ENCODE measurements at regions not wholly inside any gene's neighbourhood (a gene's known extent, or its start where the extent isn't known, plus 50 kb on each side); places are given as distances from the start of the nearest gene placed in this dataset.
"Not testable (repeated sequence)": the region's sequence is repeated elsewhere in the genome, so short reads cannot be mapped to it uniquely, and the experiment has no call there.

GRCh38 chr18:70411307-70411706 is 122.5 kb downstream of the SOCS6 start:
- H3K4me3 ChIP-seq (ENCODE audit: low read depth, low read length) = no peak overlapping the region
- H3K27me3 ChIP-seq (ENCODE audit: control insufficient read depth, insufficient read depth, low read length) = no peaks in the 10 kb centered on the region
- no peaks in the 10 kb centered on the region for H3K4me1 ChIP-seq (ENCODE audit: control insufficient read depth, insufficient read depth, low read length)
- no peak overlapping the region for H3K9ac ChIP-seq (ENCODE audit: low read depth, low read length)
- H3K9me3 ChIP-seq (ENCODE audit: control insufficient read depth, insufficient read depth, low read length) = no peaks in the 10 kb centered on the region
- no peaks in the 10 kb centered on the region for H3K36me3 ChIP-seq (ENCODE audit: control insufficient read depth, insufficient read depth, low read length)

GRCh38 chr18:70405052-70405451 is 116.2 kb downstream of the SOCS6 start:
- H3K4me1 ChIP-seq (ENCODE audit: control insufficient read depth, insufficient read depth, low read length) = no peaks in the 10 kb centered on the region
- H3K9ac ChIP-seq (ENCODE audit: low read depth, low read length) = no peak overlapping the region
- no peaks in the 10 kb centered on the region for H3K27me3 ChIP-seq (ENCODE audit: control insufficient read depth, insufficient read depth, low read length)
- H3K9me3 ChIP-seq (ENCODE audit: control insufficient read depth, insufficient read depth, low read length) = no peaks in the 10 kb centered on the region
- no peak overlapping the region for H3K4me3 ChIP-seq (ENCODE audit: low read depth, low read length)
- H3K36me3 ChIP-seq (ENCODE audit: control insufficient read depth, insufficient read depth, low read length) = no peaks in the 10 kb centered on the region

- no peak overlapping the region for H3K4me3 ChIP-seq (ENCODE audit: low read depth, low read length)
- H3K4me1 ChIP-seq (ENCODE audit: control insufficient read depth, insufficient read depth, low read length) = no peaks in the 10 kb centered on the region
- H3K27me3 ChIP-seq (ENCODE audit: control insufficient read depth, insufficient read depth, low read length) = no peaks in the 10 kb centered on the region
- no peaks in the 10 kb centered on the region for H3K9me3 ChIP-seq (ENCODE audit: control insufficient read depth, insufficient read depth, low read length)
- no peaks in the 10 kb centered on the region for H3K36me3 ChIP-seq (ENCODE audit: control insufficient read depth, insufficient read depth, low read length)
- H3K9ac ChIP-seq (ENCODE audit: low read depth, low read length) = no peak overlapping the region
Measured at GRCh38 chr18:70400476-70400875, 111.6 kb downstream of the SOCS6 start.

GRCh38 chr18:70398076-70398475 is 109.2 kb downstream of the SOCS6 start:
- Histone ChIP-seq H3K9me3 (ENCODE audit: control insufficient read depth, insufficient read depth, low read length) (no peaks in the 10 kb centered on the region), H3K4me3 (ENCODE audit: low read depth, low read length) (no peak overlapping the region), H3K36me3 (ENCODE audit: control insufficient read depth, insufficient read depth, low read length) (no peaks in the 10 kb centered on the region), H3K4me1 (ENCODE audit: control insufficient read depth, insufficient read depth, low read length) (no peaks in the 10 kb centered on the region), H3K27me3 (ENCODE audit: control insufficient read depth, insufficient read depth, low read length) (no peaks in the 10 kb centered on the region), H3K9ac (ENCODE audit: low read depth, low read length) (no peak overlapping the region)

- H3K36me3 ChIP-seq (ENCODE audit: control insufficient read depth, insufficient read depth, low read length) = no peaks in the 10 kb centered on the region
- no peak overlapping the region for H3K9ac ChIP-seq (ENCODE audit: low read depth, low read length)
- no peaks in the 10 kb centered on the region for H3K4me1 ChIP-seq (ENCODE audit: control insufficient read depth, insufficient read depth, low read length)
- H3K4me3 ChIP-seq (ENCODE audit: low read depth, low read length) = no peak overlapping the region
- no peaks in the 10 kb centered on the region for H3K9me3 ChIP-seq (ENCODE audit: control insufficient read depth, insufficient read depth, low read length)
- H3K27me3 ChIP-seq (ENCODE audit: control insufficient read depth, insufficient read depth, low read length) = no peaks in the 10 kb centered on the region
Measured at GRCh38 chr18:70397259-70397925, 108.5 kb downstream of the SOCS6 start.

- not testable (repeated sequence) for H3K4me1 ChIP-seq (ENCODE audit: control insufficient read depth, insufficient read depth, low read length); H3K9me3 ChIP-seq (ENCODE audit: control insufficient read depth, insufficient read depth, low read length); H3K4me3 ChIP-seq (ENCODE audit: low read depth, low read length); H3K27me3 ChIP-seq (ENCODE audit: control insufficient read depth, insufficient read depth, low read length); H3K9ac ChIP-seq (ENCODE audit: low read depth, low read length); H3K36me3 ChIP-seq (ENCODE audit: control insufficient read depth, insufficient read depth, low read length)
Measured at GRCh38 chr18:70395771-70396170, 106.9 kb downstream of the SOCS6 start.

DNA sequence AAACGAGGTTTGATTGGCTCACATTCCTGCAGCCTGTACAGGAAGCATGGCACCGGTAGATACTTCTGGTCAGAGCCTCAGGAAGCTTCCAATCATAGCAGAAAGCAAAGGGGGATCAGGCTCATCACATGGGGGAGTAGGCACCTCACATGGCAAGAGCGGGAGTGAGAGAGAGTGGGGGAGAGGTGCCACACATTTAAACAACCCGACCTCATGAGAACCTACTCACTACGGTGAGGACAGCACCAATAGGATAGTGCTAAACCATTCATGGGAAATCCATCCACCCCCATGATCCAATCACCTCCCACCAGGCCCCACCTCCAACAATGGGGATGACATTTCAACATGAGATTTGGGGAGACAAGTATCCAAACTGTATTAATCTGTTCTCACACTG is 105.8 kb downstream of the SOCS6 start:
- Histone ChIP-seq H3K9ac (ENCODE audit: low read depth, low read length) (no peak overlapping the region), H3K36me3 (ENCODE audit: control insufficient read depth, insufficient read depth, low read length) (no peaks in the 10 kb centered on the region), H3K9me3 (ENCODE audit: control insufficient read depth, insufficient read depth, low read length) (no peaks in the 10 kb centered on the region), H3K27me3 (ENCODE audit: control insufficient read depth, insufficient read depth, low read length) (no peaks in the 10 kb centered on the region), H3K4me1 (ENCODE audit: control insufficient read depth, insufficient read depth, low read length) (no peaks in the 10 kb centered on the region), H3K4me3 (ENCODE audit: low read depth, low read length) (no peak overlapping the region)

- H3K4me1 ChIP-seq (ENCODE audit: control insufficient read depth, insufficient read depth, low read length) = no peaks in the 10 kb centered on the region
- no peaks in the 10 kb centered on the region for H3K9me3 ChIP-seq (ENCODE audit: control insufficient read depth, insufficient read depth, low read length)
- H3K4me3 ChIP-seq (ENCODE audit: low read depth, low read length) = no peak overlapping the region
- H3K27me3 ChIP-seq (ENCODE audit: control insufficient read depth, insufficient read depth, low read length) = no peaks in the 10 kb centered on the region
- no peaks in the 10 kb centered on the region for H3K36me3 ChIP-seq (ENCODE audit: control insufficient read depth, insufficient read depth, low read length)
- no peak overlapping the region for H3K9ac ChIP-seq (ENCODE audit: low read depth, low read length)
Measured at GRCh38 chr18:70390371-70391090, 101.7 kb downstream of the SOCS6 start.

DNA sequence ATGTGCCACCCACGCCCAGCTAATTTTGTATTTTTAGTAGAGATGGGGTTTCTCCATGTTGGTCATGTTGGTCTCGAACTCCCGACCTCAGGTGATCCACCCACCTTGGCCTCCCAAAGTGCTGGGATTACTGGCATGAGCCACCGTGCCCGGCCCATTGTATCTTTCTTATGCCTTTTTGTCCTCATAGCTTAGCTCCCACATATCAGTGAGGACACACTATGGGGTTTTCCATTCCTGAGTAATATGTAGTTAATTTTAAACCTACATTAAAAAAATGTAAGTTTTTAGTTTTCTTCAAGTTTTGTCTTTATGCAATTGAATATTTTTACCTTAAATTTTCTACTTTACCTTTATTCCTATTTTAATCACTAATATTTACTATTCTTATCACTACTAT is 100.2 kb downstream of the SOCS6 start:
- H3K4me1 ChIP-seq (ENCODE audit: control insufficient read depth, insufficient read depth, low read length); H3K36me3 ChIP-seq (ENCODE audit: control insufficient read depth, insufficient read depth, low read length); H3K4me3 ChIP-seq (ENCODE audit: low read depth, low read length); H3K9me3 ChIP-seq (ENCODE audit: control insufficient read depth, insufficient read depth, low read length); H3K27me3 ChIP-seq (ENCODE audit: control insufficient read depth, insufficient read depth, low read length); H3K9ac ChIP-seq (ENCODE audit: low read depth, low read length): not testable (repeated sequence)

GRCh38 chr18:70387027-70387426 is 98.2 kb downstream of the SOCS6 start:
- Histone ChIP-seq H3K4me3 (ENCODE audit: low read depth, low read length) (no peak overlapping the region), H3K4me1 (ENCODE audit: control insufficient read depth, insufficient read depth, low read length) (no peaks in the 10 kb centered on the region), H3K9ac (ENCODE audit: low read depth, low read length) (no peak overlapping the region), H3K9me3 (ENCODE audit: control insufficient read depth, insufficient read depth, low read length) (no peaks in the 10 kb centered on the region), H3K27me3 (ENCODE audit: control insufficient read depth, insufficient read depth, low read length) (no peaks in the 10 kb centered on the region), H3K36me3 (ENCODE audit: control insufficient read depth, insufficient read depth, low read length) (no peaks in the 10 kb centered on the region)

DNA sequence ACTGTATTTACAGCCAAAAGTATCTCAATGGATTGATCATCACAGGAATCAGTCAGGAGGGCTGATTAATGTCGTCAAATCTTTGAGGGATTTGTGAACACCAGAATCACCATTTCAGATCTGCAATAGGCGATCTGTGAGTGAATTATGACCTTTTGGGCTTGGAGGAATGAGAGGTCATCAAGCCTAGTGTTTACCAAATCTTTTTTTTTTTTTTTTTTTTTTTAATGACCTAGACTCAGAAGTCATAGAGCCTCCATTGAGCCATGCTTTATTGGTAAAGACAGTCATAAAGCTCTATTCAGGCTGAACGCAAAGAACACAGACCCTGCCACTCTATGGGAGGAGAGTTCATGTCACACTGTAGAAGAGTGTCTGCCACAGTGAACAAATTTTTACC is 97.7 kb downstream of the SOCS6 start:
- no peaks in the 10 kb centered on the region for H3K9me3 ChIP-seq (ENCODE audit: control insufficient read depth, insufficient read depth, low read length)

DNA sequence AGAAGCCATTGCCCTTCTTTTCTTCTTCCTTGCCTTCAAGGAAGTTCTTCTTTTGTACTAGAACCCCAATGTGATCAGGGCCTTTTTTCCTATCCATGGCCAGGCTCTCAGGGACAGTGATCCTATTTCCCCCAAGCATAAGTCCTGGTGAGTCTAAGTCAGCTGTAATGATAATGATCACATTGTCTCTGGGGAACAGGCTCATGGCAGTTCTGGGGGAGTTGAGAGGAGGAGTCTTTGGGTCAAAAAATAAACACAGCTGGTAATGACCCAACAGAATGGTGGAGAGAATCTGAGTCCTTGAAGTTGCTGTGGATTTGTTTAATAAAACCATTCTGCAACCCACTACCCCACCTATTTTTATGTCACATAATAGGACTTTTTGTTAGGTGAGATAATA is 96.6 kb downstream of the SOCS6 start:
- Histone ChIP-seq H3K4me1 (ENCODE audit: control insufficient read depth, insufficient read depth, low read length) (no peaks in the 10 kb centered on the region), H3K27me3 (ENCODE audit: control insufficient read depth, insufficient read depth, low read length) (no peaks in the 10 kb centered on the region), H3K36me3 (ENCODE audit: control insufficient read depth, insufficient read depth, low read length) (no peaks in the 10 kb centered on the region), H3K9me3 (ENCODE audit: control insufficient read depth, insufficient read depth, low read length) (no peaks in the 10 kb centered on the region), H3K4me3 (ENCODE audit: low read depth, low read length) (no peak overlapping the region), H3K9ac (ENCODE audit: low read depth, low read length) (no peak overlapping the region)

More for the DNA sequence above, 97.7 kb downstream of the SOCS6 start:
- Histone ChIP-seq H3K27me3 (ENCODE audit: control insufficient read depth, insufficient read depth, low read length) (no peaks in the 10 kb centered on the region), H3K9ac (ENCODE audit: low read depth, low read length) (no peak overlapping the region), H3K4me3 (ENCODE audit: low read depth, low read length) (no peak overlapping the region), H3K4me1 (ENCODE audit: control insufficient read depth, insufficient read depth, low read length) (no peaks in the 10 kb centered on the region), H3K36me3 (ENCODE audit: control insufficient read depth, insufficient read depth, low read length) (no peaks in the 10 kb centered on the region)
